Fibroblast of mammary gland (primary cell): ENCODE measurements at regions not wholly inside any gene's neighbourhood (a gene's known extent, or its start where the extent isn't known, plus 50 kb on each side); places are given as distances from the start of the nearest gene placed in this dataset.

ENCODE experiments used
- DNase-seq: peaks from one replicate; pipeline ENCODE4 v3.0.0-alpha.2; 2010; ENCODE audit warnings: low read depth
- H3K4me3 ChIP-seq: 2 replicates; pipeline ENCODE4 v1.5.1; 2011; ENCODE audit warnings: low read depth, mild to moderate bottlenecking, low read length, moderate library complexity; ENCODE audit not compliant: control insufficient read depth
- TF ChIP-seq, protein P1 (sequence below): conservative IDR thresholded peaks from 2 replicates; pipeline ENCODE4 v1.5.1; 2011; ENCODE audit warnings: low read depth, low read length, inconsistent platforms; ENCODE audit not compliant: control insufficient read depth, insufficient read depth

DNA sequence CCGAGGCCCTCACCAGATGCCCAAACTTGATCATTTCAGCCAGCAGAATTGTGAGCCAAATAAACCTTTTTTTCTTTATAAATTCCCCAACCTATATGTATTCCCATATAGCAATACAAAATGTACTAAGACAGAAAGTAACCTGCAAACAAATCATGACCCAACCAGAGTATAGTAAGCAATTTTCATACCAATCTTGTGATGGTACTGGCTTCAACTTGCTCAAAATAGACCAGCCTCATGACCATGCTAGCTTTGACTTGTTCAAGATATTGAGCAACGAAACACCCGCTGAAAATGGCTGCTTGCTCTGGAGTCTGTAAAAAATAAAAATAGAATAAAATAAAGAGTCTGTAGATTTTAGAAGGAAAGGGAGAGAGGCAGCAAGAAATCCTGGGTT lies 97.6 kb downstream of the C1D start:
- DNase-seq: no peak
- TF ChIP-seq, protein P1, sequence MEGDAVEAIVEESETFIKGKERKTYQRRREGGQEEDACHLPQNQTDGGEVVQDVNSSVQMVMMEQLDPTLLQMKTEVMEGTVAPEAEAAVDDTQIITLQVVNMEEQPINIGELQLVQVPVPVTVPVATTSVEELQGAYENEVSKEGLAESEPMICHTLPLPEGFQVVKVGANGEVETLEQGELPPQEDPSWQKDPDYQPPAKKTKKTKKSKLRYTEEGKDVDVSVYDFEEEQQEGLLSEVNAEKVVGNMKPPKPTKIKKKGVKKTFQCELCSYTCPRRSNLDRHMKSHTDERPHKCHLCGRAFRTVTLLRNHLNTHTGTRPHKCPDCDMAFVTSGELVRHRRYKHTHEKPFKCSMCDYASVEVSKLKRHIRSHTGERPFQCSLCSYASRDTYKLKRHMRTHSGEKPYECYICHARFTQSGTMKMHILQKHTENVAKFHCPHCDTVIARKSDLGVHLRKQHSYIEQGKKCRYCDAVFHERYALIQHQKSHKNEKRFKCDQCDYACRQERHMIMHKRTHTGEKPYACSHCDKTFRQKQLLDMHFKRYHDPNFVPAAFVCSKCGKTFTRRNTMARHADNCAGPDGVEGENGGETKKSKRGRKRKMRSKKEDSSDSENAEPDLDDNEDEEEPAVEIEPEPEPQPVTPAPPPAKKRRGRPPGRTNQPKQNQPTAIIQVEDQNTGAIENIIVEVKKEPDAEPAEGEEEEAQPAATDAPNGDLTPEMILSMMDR: no peak
- no peak overlapping the region for H3K4me3 ChIP-seq

DNA sequence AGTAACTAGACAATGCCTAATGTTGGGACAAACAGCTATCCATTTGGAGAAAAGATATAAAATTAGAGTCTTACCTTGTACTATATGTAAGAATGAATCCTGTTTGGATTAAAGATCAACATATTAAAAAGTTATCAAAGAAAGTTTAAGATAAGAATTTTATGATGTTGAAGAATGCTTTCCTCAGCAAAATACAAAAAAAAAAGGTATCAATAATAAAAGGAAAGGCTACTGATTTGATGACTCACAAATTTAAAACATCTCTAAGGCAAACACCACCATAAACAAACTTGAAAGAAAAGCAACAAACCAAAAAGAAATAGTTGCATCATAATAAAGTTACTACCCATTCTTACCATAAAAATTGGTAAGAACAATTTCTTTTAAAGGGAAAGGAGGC lies 92.7 kb downstream of the C1D start:
- H3K4me3 ChIP-seq: no peak overlapping the region
- TF ChIP-seq, protein P1: no peak
- no peak for DNase-seq

DNA sequence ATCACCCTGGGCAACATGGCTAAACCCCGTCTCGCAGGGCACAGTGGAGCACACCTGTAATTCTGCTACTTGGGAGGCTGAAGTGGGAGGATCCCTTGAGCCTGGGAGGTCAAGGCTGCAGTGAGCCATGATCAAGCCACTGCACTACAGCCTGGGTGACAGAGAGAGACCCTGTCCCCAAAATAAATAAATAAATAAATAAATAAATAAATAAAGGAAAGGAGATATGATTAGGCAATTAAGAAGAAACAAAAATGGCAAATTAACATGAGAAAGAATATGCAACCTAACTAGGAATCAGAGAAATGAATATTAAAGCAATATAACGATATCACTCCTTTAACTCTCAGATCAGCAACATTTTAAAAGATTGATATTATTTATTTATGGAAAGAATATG lies 92.3 kb downstream of the C1D start:
- DNase-seq: no peak

DNA sequence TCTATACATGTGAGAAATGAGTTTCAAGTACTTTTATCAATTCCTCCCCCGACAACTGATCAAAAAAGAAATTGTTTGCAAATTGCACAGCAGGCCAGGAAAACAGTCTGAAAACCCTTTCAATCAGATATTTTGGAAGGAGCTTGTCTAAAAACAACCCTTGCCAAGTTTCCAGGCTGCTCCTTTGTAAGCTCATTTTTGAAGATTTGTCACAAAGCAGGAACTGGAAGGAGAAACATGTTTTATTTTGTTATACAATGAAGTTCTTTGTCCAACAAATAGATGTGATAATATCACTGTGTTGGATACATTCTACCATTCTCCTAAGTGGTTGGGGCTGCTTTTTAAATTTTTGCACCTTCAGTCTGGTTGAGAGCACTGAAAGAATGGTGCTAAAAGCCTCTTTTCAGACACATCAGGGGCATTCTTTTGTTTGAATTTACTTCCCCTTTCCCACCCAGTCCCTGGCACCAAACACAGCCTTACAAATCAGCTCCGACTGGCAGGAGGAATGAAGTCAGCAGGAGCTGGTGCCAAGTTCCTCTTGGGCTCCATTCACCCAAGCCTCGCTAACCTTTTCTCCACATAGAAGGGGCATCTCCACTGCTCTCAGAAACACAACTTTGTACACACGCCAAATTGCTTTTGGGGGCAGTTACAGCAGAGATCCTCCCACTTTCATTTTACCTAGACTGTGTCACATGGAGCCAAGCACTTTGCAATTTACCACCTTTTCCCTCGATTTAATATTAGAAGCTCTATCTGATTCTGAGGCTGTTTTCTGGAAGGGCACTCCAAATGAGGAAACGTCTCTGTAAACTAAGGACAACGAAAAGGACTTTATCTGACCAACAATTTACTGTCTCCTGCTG lies 88.0 kb downstream of the C1D start:
- DNase-seq: peak; percentile 14
- TF ChIP-seq, protein P1: no peak
- H3K4me3 ChIP-seq: no peak overlapping the region

More for the DNA sequence above, 92.3 kb downstream of the C1D start:
- H3K4me3 ChIP-seq: no peak overlapping the region
- TF ChIP-seq, protein P1: no peak

DNA sequence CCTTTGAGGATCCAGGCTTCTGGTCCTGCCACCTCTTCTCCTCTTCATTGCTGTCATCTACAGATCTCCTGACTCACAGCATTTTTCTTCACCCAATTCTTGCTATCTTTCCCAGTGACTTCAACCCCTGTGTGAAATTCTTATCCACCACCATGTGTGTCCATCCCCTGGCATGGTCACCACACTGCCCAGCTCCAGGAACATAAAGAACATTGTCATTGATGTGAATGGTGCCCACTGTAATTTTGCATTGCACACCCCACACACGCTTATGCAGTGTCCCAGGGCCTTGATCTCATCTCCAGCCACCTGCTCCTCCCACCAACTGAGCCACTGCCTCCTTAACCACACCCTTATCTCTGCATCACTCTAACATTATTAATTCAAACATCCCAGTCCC lies 85.3 kb downstream of the C1D start:
- TF ChIP-seq, protein P1: no peak
- DNase-seq: no peak
- H3K4me3 ChIP-seq: no peak overlapping the region

DNA sequence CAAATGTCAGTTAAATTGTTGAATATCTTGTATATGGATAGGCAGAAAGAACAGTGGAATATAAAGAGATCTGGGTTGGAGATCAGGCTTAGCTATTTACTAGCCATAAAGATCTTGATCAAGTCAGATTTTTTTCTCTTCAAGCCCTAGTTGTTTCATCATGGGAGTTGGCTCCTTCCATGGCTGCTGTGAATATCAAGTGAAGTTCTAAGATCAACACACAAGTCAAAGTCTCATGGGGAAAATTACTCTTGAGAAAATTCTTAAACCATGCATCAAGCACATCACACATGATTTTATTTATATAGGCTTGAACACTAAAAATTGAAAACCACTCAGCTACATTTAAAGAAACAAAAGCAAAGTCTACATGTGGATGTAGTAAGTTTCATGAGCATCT lies 79.8 kb downstream of the C1D start:
- TF ChIP-seq, protein P1: no peak
- no peak overlapping the region for H3K4me3 ChIP-seq
- DNase-seq: peak; percentile 69
